A673 (cell line): ENCODE measurements at regions not wholly inside any gene's neighbourhood (a gene's known extent, or its start where the extent isn't known, plus 50 kb on each side); places are given as distances from the start of the nearest gene placed in this dataset.

Source experiments
- BruUV-seq: library from RNA; stranded (reverse); fragments of 400-500 nt; replicated peaks from 2 replicates; lab custom pipeline; 2021; lab: Mats Ljungman, UMichigan
- CTCF ChIA-PET: fragments of 300-600 bp; sonication (Branson Sonifier 250); formaldehyde crosslinking; loops from one replicate; lab custom pipeline; 2022; ENCODE audit warnings: antibody characterized with exemption; lab: Charles Lee
- POLR2A ChIA-PET: fragments of 300-600 bp; sonication (Branson Sonifier 250); formaldehyde crosslinking; loops from one replicate; lab custom pipeline; 2022; ENCODE audit warnings: antibody characterized with exemption; ENCODE audit not compliant: low non-redundant PET; lab: Charles Lee
- DNase-seq: peaks from one replicate; pipeline ENCODE4 v3.0.0-alpha.2; 2015; ENCODE audit warnings: low spot score
- H3K27ac ChIP-seq: fragments of 200-600 bp; sonication (generic); 2 replicates; pipeline ENCODE4 v1.5.1; 2016; ENCODE audit warnings: mixed run types, low read depth, mild to moderate bottlenecking, mixed read lengths, antibody characterized with exemption, low read length; ENCODE audit not compliant: poor library complexity, severe bottlenecking
- H3K27me3 ChIP-seq: fragments of 200-600 bp; sonication (generic); replicated peaks from 2 replicates; pipeline ENCODE4 v1.6.1; 2017; ENCODE audit warnings: mixed run types, low read depth, mild to moderate bottlenecking, mixed read lengths, antibody characterized with exemption, low read length; ENCODE audit not compliant: insufficient read depth, poor library complexity
- H3K36me3 ChIP-seq: fragments of 200-600 bp; sonication (generic); 2 replicates; pipeline ENCODE4 v1.6.1; 2016; ENCODE audit warnings: mixed run types, mild to moderate bottlenecking, mixed read lengths, antibody characterized with exemption, low read length; ENCODE audit not compliant: insufficient read depth, poor library complexity, severe bottlenecking
- H3K4me1 ChIP-seq: fragments of 200-600 bp; sonication (generic); 2 replicates; pipeline ENCODE4 v1.6.1; 2017; ENCODE audit warnings: mixed run types, mild to moderate bottlenecking, mixed read lengths, antibody characterized with exemption, low read length; ENCODE audit not compliant: insufficient read depth, poor library complexity, severe bottlenecking
- H3K4me3 ChIP-seq: fragments of 200-600 bp; sonication (generic); 2 replicates; pipeline ENCODE4 v1.5.1; 2016; ENCODE audit warnings: low read depth, mixed run types, mild to moderate bottlenecking, mixed read lengths, low read length; ENCODE audit not compliant: poor library complexity, severe bottlenecking
- H3K9me3 ChIP-seq: fragments of 200-600 bp; sonication (generic); 2 replicates; pipeline ENCODE4 v1.6.1; 2016; ENCODE audit warnings: mixed run types, low read depth, mild to moderate bottlenecking, mixed read lengths, antibody characterized with exemption, low read length; ENCODE audit not compliant: poor library complexity, severe bottlenecking
- EZH2 ChIP-seq: fragments of 200-600 bp; sonication (generic); IDR thresholded peaks from 2 replicates; pipeline ENCODE4 v1.6.1; 2017; ENCODE audit warnings: borderline replicate concordance, low read depth, mild to moderate bottlenecking, mixed read lengths, antibody characterized with exemption, low read length; ENCODE audit not compliant: poor library complexity, severe bottlenecking
- intact Hi-C: fragments of 100-400 bp; cut with micrococcal nuclease; formaldehyde crosslinking; loops from one replicate; pipeline ENCODE4 v1.10.0; 2022; ENCODE audit not compliant: unreplicated experiment
- TF ChIP-seq, protein P1 (sequence below): fragments of 300-800, 200-600 bp; sonication (generic); conservative IDR thresholded peaks from 2 replicates; pipeline ENCODE4 v1.5.1; 2017; ENCODE audit warnings: low read depth, mild to moderate bottlenecking, antibody characterized with exemption, low read length, moderate library complexity, mixed read lengths

DNA sequence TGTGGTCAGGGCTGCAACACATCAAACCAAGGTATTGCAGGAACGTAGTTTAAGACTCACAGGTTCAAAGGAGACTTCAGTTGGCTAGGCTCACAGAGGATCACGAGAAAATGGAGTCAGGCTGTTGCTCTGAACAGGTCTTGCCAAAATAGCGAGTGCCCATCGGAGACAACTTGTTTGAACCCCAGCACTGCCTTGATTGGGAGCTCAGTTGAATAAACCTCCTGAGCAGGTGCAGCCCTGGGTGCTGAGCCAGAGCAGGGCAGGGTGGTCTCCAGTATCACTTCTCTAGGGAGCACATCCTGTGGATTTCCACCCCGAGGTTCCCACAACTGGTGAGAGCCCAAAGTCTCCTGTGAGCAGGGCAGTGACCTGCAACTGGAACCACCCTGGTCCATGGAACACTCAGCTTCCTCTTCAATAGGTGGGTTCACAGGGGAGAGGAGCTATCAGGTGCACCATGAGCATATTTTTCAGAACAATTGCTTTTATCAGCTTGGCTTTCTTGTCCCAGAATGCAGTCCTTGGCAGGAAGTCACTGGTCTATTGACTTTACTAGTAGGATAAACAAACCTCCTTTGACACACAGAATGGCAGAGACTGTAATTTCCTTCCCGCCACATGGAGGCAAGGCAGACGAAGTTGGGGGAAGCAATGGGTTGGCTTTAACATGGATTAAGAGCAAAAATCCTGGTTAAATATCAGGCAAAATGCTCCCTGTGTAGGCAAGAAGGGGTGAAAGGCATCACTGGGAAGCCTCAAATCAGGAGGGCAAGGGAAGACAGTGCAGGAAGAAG, 267.7 kb upstream of the FOXQ1 start:
- TF ChIP-seq EZH2: no peak
- TF ChIP-seq, protein P1, sequence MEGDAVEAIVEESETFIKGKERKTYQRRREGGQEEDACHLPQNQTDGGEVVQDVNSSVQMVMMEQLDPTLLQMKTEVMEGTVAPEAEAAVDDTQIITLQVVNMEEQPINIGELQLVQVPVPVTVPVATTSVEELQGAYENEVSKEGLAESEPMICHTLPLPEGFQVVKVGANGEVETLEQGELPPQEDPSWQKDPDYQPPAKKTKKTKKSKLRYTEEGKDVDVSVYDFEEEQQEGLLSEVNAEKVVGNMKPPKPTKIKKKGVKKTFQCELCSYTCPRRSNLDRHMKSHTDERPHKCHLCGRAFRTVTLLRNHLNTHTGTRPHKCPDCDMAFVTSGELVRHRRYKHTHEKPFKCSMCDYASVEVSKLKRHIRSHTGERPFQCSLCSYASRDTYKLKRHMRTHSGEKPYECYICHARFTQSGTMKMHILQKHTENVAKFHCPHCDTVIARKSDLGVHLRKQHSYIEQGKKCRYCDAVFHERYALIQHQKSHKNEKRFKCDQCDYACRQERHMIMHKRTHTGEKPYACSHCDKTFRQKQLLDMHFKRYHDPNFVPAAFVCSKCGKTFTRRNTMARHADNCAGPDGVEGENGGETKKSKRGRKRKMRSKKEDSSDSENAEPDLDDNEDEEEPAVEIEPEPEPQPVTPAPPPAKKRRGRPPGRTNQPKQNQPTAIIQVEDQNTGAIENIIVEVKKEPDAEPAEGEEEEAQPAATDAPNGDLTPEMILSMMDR: no peak
- no TSS peak for BruUV-seq
- Histone ChIP-seq H3K4me3 (no peak overlapping the region), H3K36me3 (no peaks in the 10 kb centered on the region), H3K9me3 (no peaks in the 10 kb centered on the region), H3K4me1 (no peaks in the 10 kb centered on the region), H3K27ac (no peak overlapping the region), H3K27me3 (peaks cover 85% of the 10 kb centered on the region)
- intact Hi-C loops: no loop called here
- no peak for DNase-seq
- ChIA-PET POLR2A (no interaction called here), CTCF (no interaction called here)

- Histone ChIP-seq H3K4me1 (no peaks in the 10 kb centered on the region), H3K27me3 (peaks cover 85% of the 10 kb centered on the region), H3K36me3 (no peaks in the 10 kb centered on the region), H3K9me3 (no peaks in the 10 kb centered on the region), H3K4me3 (no peak overlapping the region), H3K27ac (no peak overlapping the region)
- no TSS peak for BruUV-seq
- intact Hi-C loops: no loop called here
- no peak for DNase-seq
- peak; percentile 20 for TF ChIP-seq EZH2
- TF ChIP-seq, protein P1: no peak
- CTCF ChIA-PET: no interaction called here
- POLR2A ChIA-PET: no interaction called here
Observed at GRCh38 chr6:1043458-1043836, 268.5 kb upstream of the FOXQ1 start.

DNA sequence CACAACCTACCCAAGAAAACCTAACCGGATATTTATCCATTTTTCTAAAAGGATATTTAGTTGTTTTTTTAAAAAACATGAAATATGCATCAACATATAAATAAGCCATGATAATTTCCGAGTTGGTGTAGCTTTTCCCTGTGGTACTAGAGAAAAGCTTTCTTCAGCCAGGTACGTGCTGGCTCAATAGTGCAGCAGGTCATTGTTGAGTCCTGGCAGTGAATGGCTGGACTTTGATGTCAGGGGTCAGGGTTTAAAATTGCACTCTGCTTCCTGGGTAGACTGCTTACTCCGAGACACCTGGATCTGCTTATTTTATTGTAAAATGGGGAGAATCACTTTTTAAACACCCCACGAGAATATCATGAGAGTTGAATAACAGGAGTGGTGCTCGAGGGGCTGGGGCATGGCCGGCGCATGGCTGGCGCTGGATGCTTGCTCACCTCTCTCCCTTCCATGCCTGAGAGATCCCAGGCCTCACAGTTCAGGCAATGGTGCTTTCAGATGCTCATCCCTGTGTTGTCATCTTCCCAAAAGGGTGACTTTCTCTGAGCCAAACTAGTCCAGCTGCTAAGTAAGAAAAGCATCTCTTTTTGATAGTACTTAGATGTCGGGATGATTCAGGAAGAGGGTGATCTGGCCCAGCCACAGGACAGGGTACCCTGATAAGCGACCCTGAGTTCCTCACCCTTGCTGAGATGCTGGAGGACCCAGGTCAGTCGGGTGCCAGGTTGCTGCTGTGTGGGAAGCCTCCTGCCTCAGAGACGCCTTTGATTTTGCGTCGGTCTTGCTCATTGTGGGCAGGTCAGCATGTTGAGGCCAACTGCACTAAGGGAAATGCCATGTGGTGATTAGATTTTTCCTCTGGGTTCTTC, 269.1 kb upstream of the FOXQ1 start:
- intact Hi-C loops: no loop called here
- no peak for DNase-seq
- Histone ChIP-seq H3K4me1 (no peaks in the 10 kb centered on the region), H3K9me3 (no peaks in the 10 kb centered on the region), H3K4me3 (no peak overlapping the region), H3K27ac (no peak overlapping the region), H3K27me3 (peaks cover 85% of the 10 kb centered on the region), H3K36me3 (no peaks in the 10 kb centered on the region)
- ChIA-PET POLR2A (no interaction called here), CTCF (no interaction called here)
- BruUV-seq: no TSS peak
- TF ChIP-seq EZH2: no peak
- TF ChIP-seq, protein P1: no peak
